ENCODE measurements at regions not wholly inside any gene's neighbourhood (a gene's known extent, or its start where the extent isn't known, plus 50 kb on each side); places are given as distances from the start of the nearest gene placed in this dataset.

DNA sequence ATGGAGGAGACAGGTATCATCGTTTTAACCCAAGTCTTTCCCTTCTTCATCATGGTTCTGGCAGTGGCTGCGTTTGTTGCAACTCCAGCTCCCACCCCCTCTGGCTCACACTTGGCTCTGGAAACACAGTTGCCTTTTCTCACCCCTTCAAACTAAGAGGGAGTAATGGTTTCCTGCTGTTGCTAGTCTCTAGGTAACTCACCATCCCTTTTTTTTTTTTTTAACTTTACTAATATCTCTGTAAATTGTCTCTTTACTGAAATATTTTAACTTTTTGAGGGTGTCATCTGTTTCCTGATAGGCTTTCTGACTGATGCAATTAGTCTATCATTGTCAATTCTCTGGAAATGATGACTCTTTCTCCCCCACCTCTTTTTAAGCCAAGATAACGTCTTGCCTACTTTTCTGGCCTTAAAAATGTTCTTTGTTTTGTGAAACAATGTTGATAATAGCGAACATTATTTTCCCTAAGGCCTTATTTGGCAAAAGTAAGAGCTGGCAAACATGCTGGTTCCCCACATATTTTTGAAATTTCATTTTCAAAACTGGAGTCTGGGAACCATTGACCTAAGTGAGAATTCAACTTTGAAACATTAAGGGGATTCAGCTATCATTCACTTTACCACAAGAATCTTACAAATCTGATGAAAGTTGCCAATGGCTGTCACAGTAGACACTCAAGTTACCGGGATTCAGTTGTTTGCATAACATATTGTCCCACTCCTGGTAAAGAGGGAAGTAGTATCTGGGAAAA, 85.3 kb downstream of the LEPR start:
- Mint-ChIP-seq H3K9me3 (no peaks in the 10 kb centered on the region), H3K36me3 (no peaks in the 10 kb centered on the region), H3K27me3 (no peaks in the 10 kb centered on the region), H3K4me3 (no peak overlapping the region), H3K4me1 (ENCODE audit: unreplicated experiment) (peaks cover 4% of the 10 kb centered on the region), H3K27ac (no peak overlapping the region)
- TF ChIP-seq, protein P1, sequence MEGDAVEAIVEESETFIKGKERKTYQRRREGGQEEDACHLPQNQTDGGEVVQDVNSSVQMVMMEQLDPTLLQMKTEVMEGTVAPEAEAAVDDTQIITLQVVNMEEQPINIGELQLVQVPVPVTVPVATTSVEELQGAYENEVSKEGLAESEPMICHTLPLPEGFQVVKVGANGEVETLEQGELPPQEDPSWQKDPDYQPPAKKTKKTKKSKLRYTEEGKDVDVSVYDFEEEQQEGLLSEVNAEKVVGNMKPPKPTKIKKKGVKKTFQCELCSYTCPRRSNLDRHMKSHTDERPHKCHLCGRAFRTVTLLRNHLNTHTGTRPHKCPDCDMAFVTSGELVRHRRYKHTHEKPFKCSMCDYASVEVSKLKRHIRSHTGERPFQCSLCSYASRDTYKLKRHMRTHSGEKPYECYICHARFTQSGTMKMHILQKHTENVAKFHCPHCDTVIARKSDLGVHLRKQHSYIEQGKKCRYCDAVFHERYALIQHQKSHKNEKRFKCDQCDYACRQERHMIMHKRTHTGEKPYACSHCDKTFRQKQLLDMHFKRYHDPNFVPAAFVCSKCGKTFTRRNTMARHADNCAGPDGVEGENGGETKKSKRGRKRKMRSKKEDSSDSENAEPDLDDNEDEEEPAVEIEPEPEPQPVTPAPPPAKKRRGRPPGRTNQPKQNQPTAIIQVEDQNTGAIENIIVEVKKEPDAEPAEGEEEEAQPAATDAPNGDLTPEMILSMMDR (conservative IDR thresholded peaks at IDR 0.05): no peak
- DNase-seq (ENCODE audit: extremely low spot score, unreplicated experiment): no peak

DNA sequence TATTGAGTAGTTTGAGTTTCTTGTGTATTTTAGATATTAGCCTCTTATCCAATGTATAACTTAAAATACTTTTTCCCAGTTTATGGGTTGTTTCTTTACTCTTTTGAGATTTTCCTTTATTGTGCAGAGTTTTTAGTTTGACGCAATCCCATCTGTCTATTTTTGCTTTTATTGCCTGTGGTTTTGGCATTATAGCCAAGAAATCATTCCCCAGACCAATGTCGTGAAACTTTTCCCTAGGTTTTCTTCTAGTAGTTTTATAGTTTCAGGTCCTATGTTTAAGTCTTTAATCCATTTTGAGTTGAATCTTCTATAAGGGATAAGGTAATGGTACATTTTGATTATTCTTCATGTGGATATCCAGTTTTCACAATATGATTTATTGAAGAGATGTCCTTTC, 87.6 kb downstream of the LEPR start:
- Mint-ChIP-seq H3K4me1 (ENCODE audit: unreplicated experiment) (peaks cover 4% of the 10 kb centered on the region), H3K36me3 (no peaks in the 10 kb centered on the region), H3K27me3 (no peaks in the 10 kb centered on the region), H3K4me3 (no peak overlapping the region), H3K9me3 (no peaks in the 10 kb centered on the region), H3K27ac (no peak overlapping the region)
- TF ChIP-seq, protein P1 (conservative IDR thresholded peaks at IDR 0.05): no peak
- DNase-seq (ENCODE audit: extremely low spot score, unreplicated experiment): no peak

DNA sequence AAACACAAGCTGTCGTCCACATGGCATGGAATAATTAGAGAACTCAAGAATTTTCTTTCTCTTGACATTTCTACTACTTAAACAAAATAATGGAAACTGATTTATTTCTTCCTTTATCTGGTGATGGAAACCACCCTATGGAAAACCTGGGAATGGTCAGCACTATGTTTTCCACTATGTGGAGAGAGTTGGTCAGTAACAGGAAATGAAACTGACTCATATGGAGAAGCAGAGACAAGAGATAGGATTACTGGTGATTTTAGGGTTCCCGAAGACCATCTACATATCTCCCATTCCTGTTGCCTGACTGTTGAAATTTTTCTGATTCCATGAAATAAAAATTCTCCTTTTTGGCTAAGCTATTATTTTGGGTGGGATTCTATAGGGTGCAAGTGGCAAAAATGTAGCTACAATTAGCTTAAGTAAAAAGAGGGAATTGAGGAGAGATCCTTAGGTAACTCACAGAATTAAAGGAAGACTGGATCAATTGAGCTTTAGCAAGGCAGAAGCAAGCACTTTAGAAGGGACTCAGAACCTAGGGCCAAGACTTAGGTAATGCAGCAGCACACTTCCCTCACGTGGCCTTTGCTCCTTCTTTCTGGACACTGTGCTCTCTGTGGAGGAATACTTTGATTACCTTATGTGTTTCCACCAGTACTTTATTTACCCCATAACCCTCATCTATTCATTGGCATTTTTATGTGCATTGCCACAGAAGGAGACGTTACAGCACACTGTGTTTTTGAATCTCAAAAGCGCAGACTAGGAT, 89.6 kb downstream of the LEPR start:
- Mint-ChIP-seq H3K4me1 (ENCODE audit: unreplicated experiment) (peaks cover 4% of the 10 kb centered on the region), H3K36me3 (no peaks in the 10 kb centered on the region), H3K4me3 (no peak overlapping the region), H3K9me3 (no peaks in the 10 kb centered on the region), H3K27ac (no peak overlapping the region), H3K27me3 (no peaks in the 10 kb centered on the region)
- TF ChIP-seq, protein P1 (conservative IDR thresholded peaks at IDR 0.05): no peak
- DNase-seq (ENCODE audit: extremely low spot score, unreplicated experiment): no peak

DNA sequence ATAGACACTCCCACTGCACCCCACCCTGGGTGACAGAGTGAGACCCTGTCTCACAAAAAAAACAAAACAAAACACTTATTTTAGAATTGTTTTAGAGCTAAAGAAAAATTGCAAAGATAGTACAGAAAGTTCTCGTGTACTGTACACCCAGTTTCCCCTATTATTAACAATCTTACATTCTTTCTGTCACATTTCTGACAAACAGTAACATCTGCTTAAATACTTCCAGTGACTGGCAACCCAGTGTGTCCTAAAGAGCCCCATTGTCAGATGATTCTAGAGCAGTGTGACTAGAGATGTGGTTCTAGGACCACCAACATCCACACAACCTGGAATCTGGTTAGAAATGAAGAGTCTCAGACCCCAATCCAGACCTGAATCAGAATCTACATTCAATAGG, 90.5 kb downstream of the LEPR start:
- DNase-seq (ENCODE audit: extremely low spot score, unreplicated experiment): no peak
- Mint-ChIP-seq H3K4me3 (no peak overlapping the region), H3K36me3 (no peaks in the 10 kb centered on the region), H3K27ac (no peak overlapping the region), H3K4me1 (ENCODE audit: unreplicated experiment) (peaks cover 4% of the 10 kb centered on the region), H3K27me3 (no peaks in the 10 kb centered on the region), H3K9me3 (no peaks in the 10 kb centered on the region)
- TF ChIP-seq, protein P1 (conservative IDR thresholded peaks at IDR 0.05): no peak

DNA sequence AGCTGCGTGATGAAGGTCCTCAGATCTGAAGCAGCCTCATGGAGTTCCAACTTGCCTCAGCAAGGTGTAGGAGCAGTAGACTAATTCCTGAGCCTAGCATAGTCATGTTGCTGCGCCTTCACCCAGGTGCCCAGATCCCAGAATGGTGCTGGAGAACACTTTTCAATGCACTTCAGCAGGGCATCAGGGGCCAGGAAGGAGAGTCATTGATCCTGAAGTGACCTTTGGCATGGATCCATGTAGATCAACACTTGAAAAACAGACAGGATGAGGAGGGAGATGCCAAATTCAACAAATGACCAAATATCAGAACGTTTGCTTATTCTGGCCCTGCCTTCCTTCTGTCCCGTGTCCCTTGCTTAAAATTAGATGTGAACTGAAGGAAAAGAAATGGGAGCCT, 91.9 kb downstream of the LEPR start:
- H3K4me1 Mint-ChIP-seq (ENCODE audit: unreplicated experiment): peaks cover 4% of the 10 kb centered on the region
- H3K9me3 Mint-ChIP-seq: no peaks in the 10 kb centered on the region
- DNase-seq (ENCODE audit: extremely low spot score, unreplicated experiment): no peak
- no peak overlapping the region for H3K27ac Mint-ChIP-seq
- TF ChIP-seq, protein P1 (conservative IDR thresholded peaks at IDR 0.05): no peak
- no peaks in the 10 kb centered on the region for H3K36me3 Mint-ChIP-seq
- H3K27me3 Mint-ChIP-seq: no peaks in the 10 kb centered on the region
- no peak overlapping the region for H3K4me3 Mint-ChIP-seq
